VCaP (cell line): ENCODE measurements at regions not wholly inside any gene's neighbourhood (a gene's known extent, or its start where the extent isn't known, plus 50 kb on each side); places are given as distances from the start of the nearest gene placed in this dataset.

Experiments used
- H3K27ac ChIP-seq: fragments of 450-650 bp; 2 replicates; pipeline ENCODE4 v1.5.1; 2017
- TF ChIP-seq, protein P1 (sequence below): fragments of 450-650 bp; conservative IDR thresholded peaks from 2 replicates; pipeline ENCODE4 v1.5.1; 2017; ENCODE audit warnings: mild to moderate bottlenecking, moderate library complexity

GRCh38 chr15:62828364-62828763, 214.2 kb upstream of the TPM1 start:
- peak overlapping the region; percentile 24; the same call in 1 of the 2 replicates for H3K27ac ChIP-seq
- TF ChIP-seq, protein P1, sequence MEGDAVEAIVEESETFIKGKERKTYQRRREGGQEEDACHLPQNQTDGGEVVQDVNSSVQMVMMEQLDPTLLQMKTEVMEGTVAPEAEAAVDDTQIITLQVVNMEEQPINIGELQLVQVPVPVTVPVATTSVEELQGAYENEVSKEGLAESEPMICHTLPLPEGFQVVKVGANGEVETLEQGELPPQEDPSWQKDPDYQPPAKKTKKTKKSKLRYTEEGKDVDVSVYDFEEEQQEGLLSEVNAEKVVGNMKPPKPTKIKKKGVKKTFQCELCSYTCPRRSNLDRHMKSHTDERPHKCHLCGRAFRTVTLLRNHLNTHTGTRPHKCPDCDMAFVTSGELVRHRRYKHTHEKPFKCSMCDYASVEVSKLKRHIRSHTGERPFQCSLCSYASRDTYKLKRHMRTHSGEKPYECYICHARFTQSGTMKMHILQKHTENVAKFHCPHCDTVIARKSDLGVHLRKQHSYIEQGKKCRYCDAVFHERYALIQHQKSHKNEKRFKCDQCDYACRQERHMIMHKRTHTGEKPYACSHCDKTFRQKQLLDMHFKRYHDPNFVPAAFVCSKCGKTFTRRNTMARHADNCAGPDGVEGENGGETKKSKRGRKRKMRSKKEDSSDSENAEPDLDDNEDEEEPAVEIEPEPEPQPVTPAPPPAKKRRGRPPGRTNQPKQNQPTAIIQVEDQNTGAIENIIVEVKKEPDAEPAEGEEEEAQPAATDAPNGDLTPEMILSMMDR, result peak; percentile 18; the same call in 1 of the 2 replicates

GRCh38 chr15:62832231-62832630, 210.3 kb upstream of the TPM1 start:
- TF ChIP-seq, protein P1, result no peak
- H3K27ac ChIP-seq, result no peak overlapping the region

GRCh38 chr15:62833646-62834045, 208.9 kb upstream of the TPM1 start:
- TF ChIP-seq, protein P1, result no peak
- H3K27ac ChIP-seq, result no peak overlapping the region

GRCh38 chr15:62834686-62835329, 207.7 kb upstream of the TPM1 start:
- TF ChIP-seq, protein P1, result no peak
- H3K27ac ChIP-seq, result no peak overlapping the region

DNA sequence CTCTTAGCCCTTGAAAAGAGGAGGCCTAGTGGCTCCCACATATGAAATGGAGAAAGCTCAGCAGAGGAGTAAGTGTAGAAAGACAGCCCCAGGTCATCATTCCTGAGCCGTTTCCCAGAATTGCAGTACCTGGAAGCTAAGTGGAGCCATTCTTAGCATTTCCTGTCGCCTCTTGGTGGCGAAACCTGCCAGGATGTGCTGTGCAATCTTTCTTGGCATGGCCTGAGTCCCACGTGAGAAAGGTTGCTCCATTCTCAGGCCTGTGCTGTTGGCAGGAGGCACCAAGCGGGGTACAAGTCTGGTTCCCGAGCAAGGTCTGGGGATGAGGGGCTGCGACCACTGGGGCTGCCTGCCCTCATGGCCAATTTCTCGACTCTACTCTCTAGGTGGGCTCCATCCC, 207.2 kb upstream of the TPM1 start:
- TF ChIP-seq, protein P1, result no peak
- H3K27ac ChIP-seq, result no peak overlapping the region

GRCh38 chr15:62835762-62836161, 206.8 kb upstream of the TPM1 start:
- no peak overlapping the region for H3K27ac ChIP-seq
- TF ChIP-seq, protein P1, result no peak

DNA sequence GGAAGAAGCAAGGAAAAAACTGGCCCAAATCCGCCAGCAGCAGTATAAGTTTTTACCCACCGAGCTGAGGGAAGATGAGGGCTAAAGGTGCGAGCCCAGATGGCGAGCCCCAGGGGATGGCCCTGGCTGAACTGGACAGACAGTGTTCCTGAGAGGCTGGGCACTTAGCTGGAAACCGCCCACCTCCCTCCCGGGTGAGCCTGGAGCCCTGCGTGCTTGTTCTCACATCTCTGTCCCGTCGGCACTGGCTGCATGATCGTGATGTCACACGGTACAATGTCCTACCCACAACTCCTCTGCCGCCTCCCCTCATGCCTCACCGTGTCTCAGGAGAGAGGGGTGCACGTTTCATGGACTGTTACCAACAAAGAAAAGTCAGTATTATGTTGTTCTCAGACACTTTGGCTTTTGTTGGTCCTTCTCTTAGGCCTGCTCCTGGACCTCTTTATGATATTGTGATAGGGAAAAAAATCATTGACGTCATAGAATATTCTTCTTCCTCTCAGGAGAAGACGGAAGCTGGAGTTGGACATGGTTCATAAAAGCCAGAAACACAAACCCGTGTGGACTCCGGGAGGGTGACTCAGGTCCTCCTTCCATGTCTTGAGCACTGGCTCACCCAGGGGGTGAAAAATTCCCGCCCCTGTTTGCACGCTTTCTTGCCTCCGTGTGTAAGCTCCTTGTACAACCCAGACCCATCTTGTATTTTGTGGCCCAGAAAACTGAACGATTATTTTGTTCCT, 201.8 kb upstream of the TPM1 start:
- TF ChIP-seq, protein P1, result no peak
- no peak overlapping the region for H3K27ac ChIP-seq
